Esophagus squamous epithelium (tissue), 4 donors: ENCODE measurements at regions not wholly inside any gene's neighbourhood (a gene's known extent, or its start where the extent isn't known, plus 50 kb on each side); places are given as distances from the start of the nearest gene placed in this dataset.

Experiments
- CTCF ChIP-seq, 6 experiments: fragments of 450-650 bp in 4 of 6; fragments of 200-600 bp in 2 of 6; sonication (generic) in 2 of 6; IDR thresholded peaks; one replicate each; pipeline ENCODE4 v1.5.1; 2016 to 2019; ENCODE audit warnings: antibody characterized with exemption in 6 of 6, mild to moderate bottlenecking in 4 of 6, moderate library complexity in 4 of 6
- POLR2A ChIP-seq, 4 donors: fragments of 450-650 bp; IDR thresholded peaks; one replicate each; pipeline ENCODE4 v1.6.1; 2017; ENCODE audit warnings: antibody characterized with exemption in 4 of 4, mild to moderate bottlenecking in 4 of 4, moderate library complexity in 3 of 4

GRCh38 chrX:40284852-40285251, 187.1 kb upstream of the BCOR start:
- TF ChIP-seq POLR2A (IDR thresholded peaks at IDR 0.05) (no peak), CTCF (IDR thresholded peaks at IDR 0.05) (no peak)
